NB4 (cell line): ENCODE measurements at regions not wholly inside any gene's neighbourhood (a gene's known extent, or its start where the extent isn't known, plus 50 kb on each side); places are given as distances from the start of the nearest gene placed in this dataset.

ENCODE experiments used
- TF ChIP-seq, protein P1 (sequence below): IDR thresholded peaks from one replicate; pipeline ENCODE4 v1.5.1; 2012; ENCODE audit warnings: low read depth, low read length
- TF ChIP-seq, protein P2 (sequence below): IDR thresholded peaks from 2 replicates; pipeline ENCODE4 v1.6.1; 2011; ENCODE audit warnings: low read depth, low read length

DNA sequence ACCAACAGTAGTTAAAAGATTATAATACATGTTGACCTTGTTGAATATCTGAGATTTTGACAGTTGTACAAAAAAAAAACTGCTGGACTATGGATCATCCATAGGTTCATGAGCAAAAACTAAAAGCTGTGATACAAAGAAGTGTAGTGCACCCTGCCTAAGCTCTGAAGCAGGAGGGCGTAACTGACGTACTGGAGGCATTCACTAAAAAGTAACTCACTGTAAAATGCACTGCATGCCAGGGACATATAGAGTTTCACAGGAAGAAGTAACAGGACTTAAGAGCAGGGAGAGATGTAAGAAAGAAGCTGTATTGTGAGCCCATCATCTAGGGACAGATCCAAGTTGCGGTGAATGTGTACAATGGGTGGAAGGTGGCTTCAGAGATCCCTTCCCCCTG, 177.9 kb downstream of the IRS2 start:
- TF ChIP-seq, protein P1, sequence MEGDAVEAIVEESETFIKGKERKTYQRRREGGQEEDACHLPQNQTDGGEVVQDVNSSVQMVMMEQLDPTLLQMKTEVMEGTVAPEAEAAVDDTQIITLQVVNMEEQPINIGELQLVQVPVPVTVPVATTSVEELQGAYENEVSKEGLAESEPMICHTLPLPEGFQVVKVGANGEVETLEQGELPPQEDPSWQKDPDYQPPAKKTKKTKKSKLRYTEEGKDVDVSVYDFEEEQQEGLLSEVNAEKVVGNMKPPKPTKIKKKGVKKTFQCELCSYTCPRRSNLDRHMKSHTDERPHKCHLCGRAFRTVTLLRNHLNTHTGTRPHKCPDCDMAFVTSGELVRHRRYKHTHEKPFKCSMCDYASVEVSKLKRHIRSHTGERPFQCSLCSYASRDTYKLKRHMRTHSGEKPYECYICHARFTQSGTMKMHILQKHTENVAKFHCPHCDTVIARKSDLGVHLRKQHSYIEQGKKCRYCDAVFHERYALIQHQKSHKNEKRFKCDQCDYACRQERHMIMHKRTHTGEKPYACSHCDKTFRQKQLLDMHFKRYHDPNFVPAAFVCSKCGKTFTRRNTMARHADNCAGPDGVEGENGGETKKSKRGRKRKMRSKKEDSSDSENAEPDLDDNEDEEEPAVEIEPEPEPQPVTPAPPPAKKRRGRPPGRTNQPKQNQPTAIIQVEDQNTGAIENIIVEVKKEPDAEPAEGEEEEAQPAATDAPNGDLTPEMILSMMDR, result no peak
- TF ChIP-seq, protein P2, sequence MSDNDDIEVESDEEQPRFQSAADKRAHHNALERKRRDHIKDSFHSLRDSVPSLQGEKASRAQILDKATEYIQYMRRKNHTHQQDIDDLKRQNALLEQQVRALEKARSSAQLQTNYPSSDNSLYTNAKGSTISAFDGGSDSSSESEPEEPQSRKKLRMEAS, result no peak
